Neural cell (in vitro differentiated cells): ENCODE measurements at regions not wholly inside any gene's neighbourhood (a gene's known extent, or its start where the extent isn't known, plus 50 kb on each side); places are given as distances from the start of the nearest gene placed in this dataset.

Experiments
- H2AFZ ChIP-seq: fragments of 200-600, 300-800 bp; sonication (generic), shearing (Covaris generic); 2 replicates; pipeline ENCODE4 v1.6.0; 2014; ENCODE audit warnings: low read depth, mild to moderate bottlenecking, antibody characterized with exemption, low read length, moderate library complexity
- H3F3A ChIP-seq: fragments of 200-600 bp; shearing (Covaris generic); 2 replicates; pipeline ENCODE4 v1.6.1; 2016; ENCODE audit warnings: mild to moderate bottlenecking, moderate library complexity, mixed read lengths, antibody characterized with exemption, low read length; ENCODE audit not compliant: insufficient read depth, poor library complexity, severe bottlenecking
- H3K27ac ChIP-seq: fragments of 200-600, 300-800 bp; sonication (generic), shearing (Covaris generic); 2 replicates; pipeline ENCODE4 v1.5.1; 2014; ENCODE audit warnings: mild to moderate bottlenecking, low read length, moderate library complexity
- H3K27me3 ChIP-seq: fragments of 300-800, 200-600 bp; sonication (generic), shearing (Covaris generic); 2 replicates; pipeline ENCODE4 v1.6.0; 2014; ENCODE audit warnings: mild to moderate bottlenecking, low read depth, low read length, moderate library complexity; ENCODE audit not compliant: insufficient read depth
- H3K36me3 ChIP-seq: fragments of 300-800, 200-600 bp; sonication (generic), shearing (Covaris generic); 2 replicates; pipeline ENCODE4 v1.5.1; 2014; ENCODE audit warnings: mild to moderate bottlenecking, antibody characterized with exemption, low read length, moderate library complexity; ENCODE audit not compliant: insufficient read depth
- H3K4me2 ChIP-seq: fragments of 300-800, 200-600 bp; sonication (generic), shearing (Covaris generic); 2 replicates; pipeline ENCODE4 v1.6.0; 2014; ENCODE audit warnings: mild to moderate bottlenecking, low read length
- H3K4me3 ChIP-seq: fragments of 300-800, 200-600 bp; sonication (generic), shearing (Covaris generic); 2 replicates; pipeline ENCODE4 v1.5.1; 2014; ENCODE audit warnings: mild to moderate bottlenecking, low read length, moderate library complexity
- H3K79me2 ChIP-seq: fragments of 200-600 bp; shearing (Covaris generic); replicated peaks from 2 replicates; pipeline ENCODE4 v1.6.0; 2014; ENCODE audit warnings: mild to moderate bottlenecking, low read length, moderate library complexity; ENCODE audit not compliant: insufficient read depth
- H3K9ac ChIP-seq: fragments of 300-800, 200-600 bp; sonication (generic), shearing (Covaris generic); 2 replicates; pipeline ENCODE4 v1.6.1; 2016; ENCODE audit warnings: mild to moderate bottlenecking, low read length, mixed read lengths
- H3K9me2 ChIP-seq: fragments of 200-600 bp; shearing (Covaris generic); 2 replicates; pipeline ENCODE4 v1.6.1; 2016; ENCODE audit warnings: mild to moderate bottlenecking, low read length, mixed read lengths; ENCODE audit not compliant: insufficient read depth
- H3K9me3 ChIP-seq: fragments of 200-600, 300-800 bp; sonication (generic), shearing (Covaris generic); 2 replicates; pipeline ENCODE4 v1.6.1; 2016; ENCODE audit warnings: mild to moderate bottlenecking, mixed run types, low read length, moderate library complexity, mixed read lengths
- H4K20me1 ChIP-seq: fragments of 200-600 bp; shearing (Covaris generic); 2 replicates; pipeline ENCODE4 v1.6.1; 2016; ENCODE audit warnings: mild to moderate bottlenecking, mixed run types; ENCODE audit not compliant: insufficient read depth
- EP300 ChIP-seq: fragments of 450-650 bp; conservative IDR thresholded peaks from 2 replicates; pipeline ENCODE4 v1.6.1; 2014; ENCODE audit warnings: antibody characterized with exemption, mild to moderate bottlenecking, moderate library complexity; ENCODE audit not compliant: poor library complexity, severe bottlenecking
- EZH2 ChIP-seq: fragments of 200-600, 300-800 bp; shearing (Covaris generic), sonication (generic); IDR thresholded peaks from 2 replicates; pipeline ENCODE4 v1.6.1; 2014; ENCODE audit warnings: antibody characterized with exemption, low read length, borderline replicate concordance, mild to moderate bottlenecking; ENCODE audit not compliant: insufficient read depth, poor library complexity, severe bottlenecking
- MXI1 ChIP-seq: fragments of 450-650 bp; conservative IDR thresholded peaks from 2 replicates; pipeline ENCODE4 v1.6.1; 2014; ENCODE audit warnings: antibody characterized with exemption, mild to moderate bottlenecking; ENCODE audit not compliant: poor library complexity, severe bottlenecking
- POLR2AphosphoS5 ChIP-seq: IDR thresholded peaks from 2 replicates; pipeline ENCODE4 v1.6.1; 2012
- RAD21 ChIP-seq: fragments of 450-650 bp; conservative IDR thresholded peaks from 2 replicates; pipeline ENCODE4 v1.6.1; 2014; ENCODE audit warnings: antibody characterized with exemption, mild to moderate bottlenecking, moderate library complexity
- SMC3 ChIP-seq: fragments of 450-650 bp; conservative IDR thresholded peaks from 2 replicates; pipeline ENCODE4 v1.6.1; 2014; ENCODE audit warnings: antibody characterized with exemption, mild to moderate bottlenecking, moderate library complexity; ENCODE audit not compliant: poor library complexity
- TAF1 ChIP-seq: IDR thresholded peaks from 2 replicates; pipeline ENCODE4 v1.6.1; 2012; ENCODE audit warnings: low read depth
- TF ChIP-seq, protein P1 (sequence below): fragments of 450-650 bp; IDR thresholded peaks from 2 replicates; pipeline ENCODE4 v1.5.1; 2014; ENCODE audit warnings: antibody characterized with exemption, mild to moderate bottlenecking, moderate library complexity; ENCODE audit not compliant: poor library complexity, severe bottlenecking
- TF ChIP-seq, protein P2 (sequence below): IDR thresholded peaks from 2 replicates; pipeline ENCODE4 v1.6.1; 2012; ENCODE audit warnings: borderline replicate concordance

DNA sequence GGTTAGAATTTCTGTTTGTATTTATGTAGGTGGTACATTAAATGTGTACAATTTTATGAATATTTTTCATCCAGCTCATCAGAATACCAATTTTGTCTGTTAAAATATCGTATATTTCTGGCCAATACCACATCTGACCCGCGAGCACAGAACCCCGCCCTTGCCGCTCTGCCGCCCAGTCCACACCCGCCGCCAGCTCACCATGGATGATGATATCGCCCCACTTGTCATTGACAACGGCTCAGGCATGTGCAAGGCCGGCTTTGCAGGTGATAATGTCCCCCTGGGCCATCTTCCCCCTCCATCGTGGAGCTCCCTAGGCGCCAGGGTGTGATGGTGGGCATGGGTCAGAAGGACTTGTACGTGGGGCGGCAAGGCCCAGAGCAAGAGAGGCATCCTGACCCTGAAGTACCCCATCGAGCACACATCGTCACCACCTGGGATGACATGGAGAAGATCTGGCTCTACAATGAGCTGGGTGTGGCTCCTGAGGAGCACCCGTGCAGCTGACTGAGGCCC, 153.2 kb downstream of the CAVIN4 start:
- Histone ChIP-seq H2AFZ (no peak overlapping the region), H3F3A (no peaks in the 10 kb centered on the region), H3K79me2 (no peaks in the 10 kb centered on the region), H4K20me1 (no peaks in the 10 kb centered on the region), H3K4me2 (no peak overlapping the region), H3K27me3 (no peaks in the 10 kb centered on the region), H3K36me3 (no peaks in the 10 kb centered on the region), H3K9me3 (no peaks in the 10 kb centered on the region), H3K4me3 (no peak overlapping the region), H3K9me2 (no peaks in the 10 kb centered on the region), H3K9ac (no peak overlapping the region), H3K27ac (no peak overlapping the region)
- TF ChIP-seq EZH2 (no peak), EP300 (no peak)

DNA sequence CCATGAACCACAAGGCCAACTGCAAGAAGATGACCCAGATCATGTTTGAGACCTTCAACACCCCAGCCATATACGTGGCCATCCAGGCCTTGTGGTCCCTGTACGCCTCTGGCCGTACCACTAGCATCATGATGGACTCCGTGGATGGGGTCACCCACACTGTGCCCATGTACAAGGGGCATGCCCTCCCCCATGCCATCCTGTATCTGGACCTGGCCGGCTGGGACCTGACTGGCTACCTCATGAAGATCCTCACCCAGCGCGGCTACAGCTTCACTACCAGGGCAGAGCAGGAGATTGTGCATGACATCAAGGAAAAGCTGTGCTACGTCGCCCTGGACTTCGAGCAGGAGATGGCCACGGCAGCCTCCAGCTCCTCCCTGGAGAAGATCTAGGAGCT, 153.7 kb downstream of the CAVIN4 start:
- H3K79me2 ChIP-seq, result no peaks in the 10 kb centered on the region
- H2AFZ ChIP-seq, result no peak overlapping the region
- H3F3A ChIP-seq, result no peaks in the 10 kb centered on the region
- H3K9ac ChIP-seq, result no peak overlapping the region
- no peaks in the 10 kb centered on the region for H4K20me1 ChIP-seq
- no peaks in the 10 kb centered on the region for H3K36me3 ChIP-seq
- no peaks in the 10 kb centered on the region for H3K9me2 ChIP-seq
- H3K4me2 ChIP-seq, result no peak overlapping the region
- no peaks in the 10 kb centered on the region for H3K27me3 ChIP-seq
- H3K4me3 ChIP-seq, result no peak overlapping the region
- TF ChIP-seq POLR2AphosphoS5 (no peak), RAD21 (no peak), TAF1 (no peak), SMC3 (no peak), EP300 (no peak), MXI1 (no peak)
- TF ChIP-seq, protein P1, sequence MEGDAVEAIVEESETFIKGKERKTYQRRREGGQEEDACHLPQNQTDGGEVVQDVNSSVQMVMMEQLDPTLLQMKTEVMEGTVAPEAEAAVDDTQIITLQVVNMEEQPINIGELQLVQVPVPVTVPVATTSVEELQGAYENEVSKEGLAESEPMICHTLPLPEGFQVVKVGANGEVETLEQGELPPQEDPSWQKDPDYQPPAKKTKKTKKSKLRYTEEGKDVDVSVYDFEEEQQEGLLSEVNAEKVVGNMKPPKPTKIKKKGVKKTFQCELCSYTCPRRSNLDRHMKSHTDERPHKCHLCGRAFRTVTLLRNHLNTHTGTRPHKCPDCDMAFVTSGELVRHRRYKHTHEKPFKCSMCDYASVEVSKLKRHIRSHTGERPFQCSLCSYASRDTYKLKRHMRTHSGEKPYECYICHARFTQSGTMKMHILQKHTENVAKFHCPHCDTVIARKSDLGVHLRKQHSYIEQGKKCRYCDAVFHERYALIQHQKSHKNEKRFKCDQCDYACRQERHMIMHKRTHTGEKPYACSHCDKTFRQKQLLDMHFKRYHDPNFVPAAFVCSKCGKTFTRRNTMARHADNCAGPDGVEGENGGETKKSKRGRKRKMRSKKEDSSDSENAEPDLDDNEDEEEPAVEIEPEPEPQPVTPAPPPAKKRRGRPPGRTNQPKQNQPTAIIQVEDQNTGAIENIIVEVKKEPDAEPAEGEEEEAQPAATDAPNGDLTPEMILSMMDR, result no peak
- TF ChIP-seq, protein P2, sequence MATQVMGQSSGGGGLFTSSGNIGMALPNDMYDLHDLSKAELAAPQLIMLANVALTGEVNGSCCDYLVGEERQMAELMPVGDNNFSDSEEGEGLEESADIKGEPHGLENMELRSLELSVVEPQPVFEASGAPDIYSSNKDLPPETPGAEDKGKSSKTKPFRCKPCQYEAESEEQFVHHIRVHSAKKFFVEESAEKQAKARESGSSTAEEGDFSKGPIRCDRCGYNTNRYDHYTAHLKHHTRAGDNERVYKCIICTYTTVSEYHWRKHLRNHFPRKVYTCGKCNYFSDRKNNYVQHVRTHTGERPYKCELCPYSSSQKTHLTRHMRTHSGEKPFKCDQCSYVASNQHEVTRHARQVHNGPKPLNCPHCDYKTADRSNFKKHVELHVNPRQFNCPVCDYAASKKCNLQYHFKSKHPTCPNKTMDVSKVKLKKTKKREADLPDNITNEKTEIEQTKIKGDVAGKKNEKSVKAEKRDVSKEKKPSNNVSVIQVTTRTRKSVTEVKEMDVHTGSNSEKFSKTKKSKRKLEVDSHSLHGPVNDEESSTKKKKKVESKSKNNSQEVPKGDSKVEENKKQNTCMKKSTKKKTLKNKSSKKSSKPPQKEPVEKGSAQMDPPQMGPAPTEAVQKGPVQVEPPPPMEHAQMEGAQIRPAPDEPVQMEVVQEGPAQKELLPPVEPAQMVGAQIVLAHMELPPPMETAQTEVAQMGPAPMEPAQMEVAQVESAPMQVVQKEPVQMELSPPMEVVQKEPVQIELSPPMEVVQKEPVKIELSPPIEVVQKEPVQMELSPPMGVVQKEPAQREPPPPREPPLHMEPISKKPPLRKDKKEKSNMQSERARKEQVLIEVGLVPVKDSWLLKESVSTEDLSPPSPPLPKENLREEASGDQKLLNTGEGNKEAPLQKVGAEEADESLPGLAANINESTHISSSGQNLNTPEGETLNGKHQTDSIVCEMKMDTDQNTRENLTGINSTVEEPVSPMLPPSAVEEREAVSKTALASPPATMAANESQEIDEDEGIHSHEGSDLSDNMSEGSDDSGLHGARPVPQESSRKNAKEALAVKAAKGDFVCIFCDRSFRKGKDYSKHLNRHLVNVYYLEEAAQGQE, result no peak
- H3K27ac ChIP-seq, result no peak overlapping the region
- no peaks in the 10 kb centered on the region for H3K9me3 ChIP-seq

DNA sequence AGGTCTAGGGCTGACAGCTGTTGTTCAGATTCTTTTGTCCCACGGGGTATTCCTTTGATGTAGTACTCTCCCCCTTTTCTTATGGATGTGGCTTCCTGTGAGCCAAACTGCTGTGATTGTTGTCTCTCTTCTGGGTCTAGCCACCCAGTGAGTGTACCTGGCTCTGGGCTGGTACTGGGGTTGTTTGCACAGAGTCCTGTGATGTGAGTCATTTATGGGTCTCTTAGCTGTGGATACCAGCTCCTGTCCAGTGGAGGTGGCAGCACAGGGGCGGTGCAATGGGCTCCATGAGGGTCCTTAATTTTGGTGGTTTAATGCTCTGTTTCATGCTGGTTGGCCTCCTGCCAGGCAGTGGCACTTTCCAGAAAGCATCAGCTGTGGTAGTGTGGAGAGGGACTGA, 161.3 kb downstream of the CAVIN4 start:
- H3K27ac ChIP-seq, result no peak overlapping the region
- H3K4me3 ChIP-seq, result no peak overlapping the region
- H3K36me3 ChIP-seq, result no peaks in the 10 kb centered on the region
- H3K9ac ChIP-seq, result no peak overlapping the region
- no peak overlapping the region for H2AFZ ChIP-seq
- H3K4me2 ChIP-seq, result no peak overlapping the region
- TF ChIP-seq SMC3, result no peak
- TF ChIP-seq POLR2AphosphoS5, result no peak
- TF ChIP-seq, protein P2, result no peak
- no peak for TF ChIP-seq RAD21
- TF ChIP-seq EP300, result no peak
- TF ChIP-seq, protein P1, result no peak
- no peak for TF ChIP-seq MXI1
- no peak for TF ChIP-seq TAF1
- no peak for TF ChIP-seq EZH2
- no peaks in the 10 kb centered on the region for H3K27me3 ChIP-seq
- no peaks in the 10 kb centered on the region for H3K9me3 ChIP-seq
- no peaks in the 10 kb centered on the region for H4K20me1 ChIP-seq
- no peaks in the 10 kb centered on the region for H3F3A ChIP-seq
- H3K79me2 ChIP-seq, result no peaks in the 10 kb centered on the region
- no peaks in the 10 kb centered on the region for H3K9me2 ChIP-seq
